GM19351 (cell line): ENCODE measurements at regions not wholly inside any gene's neighbourhood (a gene's known extent, or its start where the extent isn't known, plus 50 kb on each side); places are given as distances from the start of the nearest gene placed in this dataset.

Experiments
- ATAC-seq: cut with Tn5 transposase; IDR thresholded peaks from one replicate; pipeline ENCODE4 v1.9.1; 2021; ENCODE audit warnings: mild to moderate bottlenecking, moderate library complexity; ENCODE audit not compliant: unreplicated experiment

DNA sequence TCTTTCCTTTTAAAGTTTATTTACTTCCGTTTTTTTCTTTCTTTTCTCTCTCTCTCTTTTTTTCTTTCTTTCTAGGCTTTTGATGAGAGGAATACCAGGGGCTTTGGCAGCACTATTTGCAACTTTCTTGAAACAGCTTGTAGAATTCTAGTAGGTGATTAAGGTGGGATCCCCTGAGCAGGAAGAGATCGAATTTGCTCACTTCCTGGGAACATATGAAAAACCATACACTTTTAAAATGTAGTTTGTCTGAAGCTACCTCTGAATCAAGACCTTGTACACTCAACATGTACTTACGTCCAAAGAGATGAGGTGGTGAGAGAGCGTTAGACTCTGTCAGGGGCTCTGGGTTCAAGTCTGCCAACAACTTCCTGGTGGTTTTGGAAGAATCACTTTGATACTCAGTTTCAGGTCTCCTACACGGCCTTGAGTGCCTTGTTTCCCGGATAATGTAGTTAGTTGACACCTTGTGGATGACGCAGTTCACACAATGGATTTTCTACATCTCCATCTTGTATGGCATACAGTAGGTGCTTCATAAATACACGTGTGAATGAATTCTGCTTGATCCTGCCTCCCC is 229.1 kb downstream of the MYCN start:
- ATAC-seq, result no peak

DNA sequence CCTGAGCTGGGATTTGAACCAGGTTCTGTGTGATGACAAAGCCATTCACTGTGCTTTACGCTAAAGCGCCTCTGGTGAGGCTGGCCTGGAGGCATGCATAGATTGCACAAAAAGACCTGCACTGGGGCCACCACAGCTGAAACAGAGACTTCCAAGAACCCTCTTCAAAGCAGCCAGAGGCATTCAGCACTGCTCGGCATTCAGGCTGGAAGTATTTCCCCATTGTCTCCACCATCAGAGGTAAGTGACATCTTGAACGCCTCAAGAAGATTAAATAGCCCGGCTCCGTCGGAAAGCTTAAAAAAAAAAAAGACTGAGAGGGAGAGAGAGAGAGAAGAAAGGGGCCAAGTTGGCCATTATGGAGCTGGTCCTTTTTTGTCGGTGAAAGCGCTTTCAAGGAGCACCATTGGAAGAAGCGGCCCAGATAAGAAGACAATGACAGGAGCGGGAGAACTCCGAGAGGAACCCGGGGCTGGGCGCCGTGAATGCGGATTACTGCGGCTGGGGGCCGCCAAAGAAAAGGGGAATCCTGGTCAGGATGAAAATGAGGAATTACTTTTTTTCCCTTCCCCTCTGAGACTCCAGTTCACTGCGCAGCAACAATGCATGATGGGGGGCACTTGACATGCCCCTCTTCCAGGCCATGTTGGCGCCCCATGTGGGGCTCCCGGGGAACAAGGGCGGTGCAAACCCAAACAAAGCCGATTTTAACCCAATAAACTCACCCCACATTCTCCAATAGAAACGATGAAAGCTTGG is 228.3 kb downstream of the MYCN start:
- ATAC-seq, result no peak

DNA sequence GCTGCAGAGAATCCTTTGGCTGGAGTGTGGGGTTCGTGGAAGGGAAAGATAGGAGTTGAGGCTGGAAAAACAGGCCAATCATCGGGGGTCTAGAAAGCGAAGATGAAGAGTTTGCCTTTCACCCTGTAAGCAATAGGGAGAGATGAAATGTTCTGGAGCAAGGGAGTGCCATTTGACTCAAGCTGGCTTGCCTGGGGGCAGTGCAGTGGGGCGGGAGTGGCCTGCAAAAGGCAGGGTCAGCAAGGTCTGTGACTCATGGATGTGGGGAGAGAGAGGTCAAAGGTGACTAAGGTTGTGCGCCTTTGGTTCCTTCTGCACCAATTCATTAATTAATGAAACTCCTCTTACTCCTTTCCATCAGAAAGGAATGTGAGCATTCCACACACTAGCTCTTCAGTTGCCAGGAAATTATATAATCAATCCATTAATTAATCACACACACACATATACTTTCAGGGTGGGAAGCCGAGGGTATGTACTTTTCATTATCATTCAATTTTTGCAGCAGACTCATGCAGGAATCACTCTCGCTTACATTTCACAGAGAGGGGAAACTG is 227.6 kb downstream of the MYCN start:
- ATAC-seq, result no peak

DNA sequence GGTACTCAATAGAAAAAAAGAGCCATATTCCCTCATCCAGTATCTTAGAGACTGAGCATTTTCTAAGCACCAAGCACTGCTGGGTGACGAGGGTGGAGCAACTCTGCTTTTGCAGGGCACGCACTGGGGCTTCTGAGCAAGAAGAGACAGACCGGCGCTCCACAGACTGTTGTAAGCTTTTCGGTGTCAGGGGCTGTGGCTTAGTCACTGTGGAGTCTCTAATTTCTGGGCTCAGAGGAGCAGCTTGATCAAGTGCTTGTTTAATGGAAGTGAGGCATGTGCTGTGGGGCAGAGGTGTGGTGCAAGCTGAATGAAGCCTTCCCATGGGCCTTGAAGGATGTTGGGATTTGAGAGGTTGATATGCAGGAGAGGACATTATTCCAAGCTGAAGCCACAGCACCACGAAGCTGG is 227.1 kb downstream of the MYCN start:
- no peak for ATAC-seq

DNA sequence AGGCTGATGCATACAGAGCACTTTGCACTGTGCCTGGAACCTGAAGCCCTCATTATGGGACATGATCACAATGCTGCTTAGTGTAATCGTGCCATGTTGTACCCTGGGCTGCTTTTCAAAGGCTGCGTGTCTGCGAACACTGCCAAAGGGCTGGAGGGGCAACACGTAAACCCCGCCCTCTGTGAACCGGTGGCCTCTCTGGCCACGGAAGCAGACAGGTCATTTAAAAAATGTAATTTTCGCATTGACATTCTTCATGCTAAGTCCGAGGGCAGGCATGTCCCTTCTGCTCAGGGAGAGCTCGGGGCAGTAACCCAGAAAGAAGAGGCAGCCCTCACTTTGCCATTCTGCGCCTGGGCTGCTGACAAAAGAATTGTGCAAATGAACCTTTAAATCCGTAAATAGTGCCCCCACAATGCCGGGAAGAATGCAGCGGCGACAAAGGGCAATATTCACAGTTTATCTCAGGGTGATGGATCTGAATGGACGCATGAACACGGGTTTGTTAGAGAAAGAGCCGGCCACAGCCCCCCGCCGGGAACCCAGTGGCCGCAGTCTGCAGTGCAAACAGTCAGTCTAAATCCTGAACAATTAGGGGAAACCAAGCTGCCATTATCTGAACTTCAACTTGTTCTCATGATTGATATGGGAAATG is 226.1 kb downstream of the MYCN start:
- no peak for ATAC-seq

DNA sequence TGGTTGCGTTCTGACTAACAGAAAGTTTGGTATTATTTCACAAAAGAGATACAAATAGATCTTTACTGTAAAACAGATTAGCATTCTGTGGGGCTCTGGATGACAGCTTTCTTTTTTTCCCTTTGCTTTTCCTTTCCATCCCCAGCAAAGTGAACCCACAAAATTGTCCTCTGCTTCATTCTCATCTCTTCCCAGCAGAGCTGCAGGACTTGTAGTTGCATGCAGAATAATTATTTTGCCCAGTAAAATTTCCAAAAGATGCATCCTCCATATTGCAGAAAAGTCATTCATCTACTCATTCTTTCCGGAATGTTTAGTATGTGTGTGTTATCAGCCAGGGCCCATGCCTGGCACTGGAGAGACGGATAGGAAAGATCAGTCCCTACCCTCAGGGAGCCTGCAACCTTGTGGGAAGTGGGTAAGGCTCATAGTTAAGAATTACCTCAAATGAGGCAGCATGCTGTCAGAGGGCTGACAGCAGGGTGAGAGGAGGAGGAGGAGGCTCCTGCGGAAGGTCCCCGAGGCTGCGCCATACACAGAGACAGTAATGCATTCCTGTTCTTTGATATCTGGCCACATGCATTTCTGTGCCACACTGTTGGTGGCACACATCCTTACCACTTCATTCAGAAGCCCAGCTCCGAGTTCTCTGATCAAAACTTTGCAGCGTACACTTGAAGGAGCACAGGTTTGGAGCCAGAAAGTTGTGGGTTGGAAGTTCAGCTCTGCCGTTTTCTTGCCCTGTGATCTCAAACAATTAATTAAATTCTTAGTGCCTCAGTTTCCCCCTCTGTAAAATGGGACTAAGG is 225.4 kb downstream of the MYCN start:
- no peak for ATAC-seq

DNA sequence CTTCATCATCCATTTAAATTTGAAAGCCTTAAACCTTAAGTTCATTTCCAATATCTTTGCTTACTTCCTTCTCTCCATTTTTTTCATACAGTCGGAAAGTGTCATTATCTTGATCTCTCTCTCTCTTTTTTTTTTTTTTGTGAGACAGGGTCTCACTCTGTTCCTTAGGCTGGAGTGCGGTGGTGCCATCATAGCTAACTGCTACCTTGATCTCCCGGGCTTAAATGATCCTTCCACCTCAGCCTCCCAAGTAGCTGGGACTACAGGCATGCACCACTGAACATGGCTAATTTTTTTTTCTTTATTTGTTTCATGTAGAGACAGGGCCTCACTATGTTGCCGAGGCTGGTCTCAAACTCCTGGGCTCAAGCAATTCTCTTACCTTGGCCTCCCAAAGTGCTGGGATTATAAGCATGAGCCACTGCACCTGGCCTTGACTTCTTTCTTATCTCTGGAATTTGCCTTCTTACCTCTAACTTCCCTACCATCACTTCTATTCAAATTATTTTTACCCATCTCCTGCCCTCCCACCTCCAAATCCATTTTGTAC is 222.2 kb downstream of the MYCN start:
- ATAC-seq, result no peak

DNA sequence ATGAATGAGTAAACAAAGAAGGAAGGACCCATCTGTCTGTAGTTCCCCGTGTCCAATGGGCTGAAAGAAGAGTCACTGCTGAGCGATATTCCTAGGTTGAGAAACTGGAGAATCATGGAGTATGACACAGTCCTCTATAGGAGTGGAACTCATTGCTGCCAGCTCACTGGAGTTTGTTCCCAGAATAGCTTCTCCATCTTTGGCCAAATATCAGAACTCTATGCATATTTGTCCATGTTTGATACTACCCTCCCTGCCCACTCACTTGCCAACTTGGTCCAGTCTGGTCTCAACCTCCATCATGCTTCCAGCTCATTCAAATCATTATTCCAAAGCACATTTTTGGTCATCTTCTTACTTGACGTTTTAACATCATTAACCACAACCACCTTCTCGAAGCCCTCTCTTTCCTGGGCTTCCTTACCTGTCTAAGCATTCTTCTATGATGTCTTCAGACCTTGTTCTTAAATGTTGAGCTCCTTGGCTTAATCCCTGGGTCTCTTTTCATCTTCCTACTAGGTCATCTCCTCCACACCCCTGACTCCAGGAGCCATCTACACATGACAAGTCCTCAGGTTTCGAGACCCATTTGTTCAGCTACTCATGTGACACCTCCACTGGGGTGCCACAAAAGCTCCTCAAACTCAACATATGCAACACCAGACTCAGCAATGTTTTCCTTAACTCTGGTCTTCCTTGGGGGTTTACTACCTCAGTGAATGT is 221.6 kb downstream of the MYCN start:
- no peak for ATAC-seq

DNA sequence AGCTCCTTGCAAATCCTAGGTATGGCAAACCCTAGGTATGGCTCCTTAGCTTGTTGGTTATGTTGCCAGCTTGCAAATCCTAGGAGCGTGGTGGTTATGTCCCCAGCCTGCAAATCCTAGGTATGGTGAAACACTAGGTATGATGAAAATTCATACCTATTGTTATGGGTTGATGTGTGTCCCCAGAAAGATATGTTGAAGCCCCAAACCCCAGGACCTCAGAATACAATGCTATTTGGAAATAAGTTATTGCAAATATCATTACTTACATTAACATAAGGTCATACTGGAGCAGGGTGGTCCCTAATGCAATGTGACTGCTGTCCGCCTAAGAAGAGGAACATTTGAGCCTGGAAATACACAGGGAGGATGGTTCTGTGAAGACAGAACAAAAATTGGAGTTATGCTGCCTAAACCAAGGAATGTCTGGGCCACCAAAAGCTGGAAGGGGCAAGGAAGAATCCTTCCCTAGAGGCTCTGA is 220.8 kb downstream of the MYCN start:
- no peak for ATAC-seq

DNA sequence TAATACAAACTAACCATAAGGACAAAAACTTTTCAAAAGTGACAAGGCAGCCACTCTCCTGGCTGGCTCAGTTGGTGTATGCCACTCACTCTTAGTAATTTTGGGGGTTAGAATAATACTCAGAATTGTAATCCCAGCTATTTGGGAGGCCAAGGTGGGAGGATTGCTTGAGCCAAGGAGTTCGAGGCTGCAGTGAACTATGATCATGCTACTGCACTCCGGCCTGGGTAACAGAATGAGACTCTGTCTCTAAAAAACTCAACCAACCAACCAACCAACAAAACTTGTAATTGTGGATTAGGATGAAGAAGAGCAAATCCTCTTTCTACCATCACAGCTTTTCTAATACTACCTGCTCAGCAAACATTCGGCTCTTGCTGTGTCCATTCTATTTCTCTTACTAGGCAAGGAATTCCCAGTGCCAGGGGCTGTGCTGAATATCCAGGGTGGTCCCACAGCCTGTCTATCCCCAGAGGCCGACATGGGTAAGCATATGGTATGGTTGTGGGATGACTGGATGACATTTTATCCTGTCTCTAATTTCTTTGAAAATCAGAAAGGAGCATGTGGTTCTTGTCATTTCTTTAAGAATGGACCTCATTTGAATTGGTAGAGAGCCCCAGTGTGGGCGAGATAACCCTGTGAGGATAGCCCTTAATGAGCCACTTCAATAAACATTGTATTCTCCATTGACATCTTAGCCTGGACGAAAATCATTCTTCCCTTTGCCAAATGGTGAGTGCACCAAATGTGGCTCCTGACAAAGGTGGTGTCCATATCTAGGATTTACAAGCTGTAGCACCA is 220.1 kb downstream of the MYCN start:
- ATAC-seq, result no peak

DNA sequence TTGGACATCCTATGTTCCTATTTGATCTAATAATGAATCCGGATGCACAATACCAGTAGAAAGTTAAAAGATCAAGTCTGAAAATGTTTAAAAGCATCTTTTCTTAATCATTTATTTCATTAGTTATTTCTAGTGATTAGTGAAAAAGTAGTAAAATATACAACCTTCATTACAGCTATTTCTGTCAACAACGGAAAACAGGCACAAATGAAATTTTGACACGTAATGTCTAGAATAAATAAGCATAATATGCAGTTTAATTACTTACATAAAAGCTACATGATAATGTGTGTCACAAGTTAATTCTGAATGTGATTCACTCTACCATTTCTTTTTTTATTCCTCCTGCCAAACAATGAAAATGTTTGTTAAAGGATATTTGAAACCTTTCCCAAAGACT is 216.1 kb downstream of the MYCN start:
- no peak for ATAC-seq

DNA sequence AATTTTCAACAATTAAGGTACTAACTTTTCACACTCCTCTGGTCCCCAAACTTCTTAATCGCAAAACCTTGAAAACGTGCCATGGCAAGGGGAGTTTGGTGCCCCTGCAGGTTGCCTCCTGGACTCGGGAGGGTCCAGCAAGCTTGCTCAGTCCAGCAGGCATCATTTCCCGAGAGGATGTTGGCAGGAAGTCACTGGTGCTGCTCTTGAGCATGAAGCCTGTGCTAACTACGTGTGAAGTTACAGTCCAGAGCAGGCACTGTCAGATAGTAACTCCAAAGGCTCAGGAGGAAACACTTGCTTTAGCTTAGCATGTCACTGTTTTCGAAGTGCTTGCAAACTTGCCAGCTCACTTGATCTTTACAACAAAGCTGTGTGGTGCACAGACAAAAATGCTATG is 215.4 kb downstream of the MYCN start:
- ATAC-seq, result no peak

DNA sequence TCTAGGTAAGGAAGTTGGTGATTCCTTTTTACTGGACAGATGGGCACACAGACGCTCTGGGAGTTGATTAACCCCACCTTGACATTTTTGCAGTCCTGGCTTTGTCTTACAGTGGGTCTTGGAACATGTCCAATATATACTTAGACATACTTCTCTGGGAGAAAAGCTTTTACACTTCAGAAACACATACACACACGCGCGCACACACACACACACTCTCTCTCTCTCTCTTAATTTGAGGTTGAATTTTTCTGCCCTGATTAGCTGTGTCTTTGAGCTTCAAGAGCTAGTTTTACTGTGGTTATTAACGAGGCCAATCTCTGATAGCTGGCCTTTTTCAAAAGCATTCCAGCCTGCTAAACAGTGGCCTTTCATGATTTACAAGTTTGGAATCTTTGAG is 215.0 kb downstream of the MYCN start:
- ATAC-seq, result no peak

DNA sequence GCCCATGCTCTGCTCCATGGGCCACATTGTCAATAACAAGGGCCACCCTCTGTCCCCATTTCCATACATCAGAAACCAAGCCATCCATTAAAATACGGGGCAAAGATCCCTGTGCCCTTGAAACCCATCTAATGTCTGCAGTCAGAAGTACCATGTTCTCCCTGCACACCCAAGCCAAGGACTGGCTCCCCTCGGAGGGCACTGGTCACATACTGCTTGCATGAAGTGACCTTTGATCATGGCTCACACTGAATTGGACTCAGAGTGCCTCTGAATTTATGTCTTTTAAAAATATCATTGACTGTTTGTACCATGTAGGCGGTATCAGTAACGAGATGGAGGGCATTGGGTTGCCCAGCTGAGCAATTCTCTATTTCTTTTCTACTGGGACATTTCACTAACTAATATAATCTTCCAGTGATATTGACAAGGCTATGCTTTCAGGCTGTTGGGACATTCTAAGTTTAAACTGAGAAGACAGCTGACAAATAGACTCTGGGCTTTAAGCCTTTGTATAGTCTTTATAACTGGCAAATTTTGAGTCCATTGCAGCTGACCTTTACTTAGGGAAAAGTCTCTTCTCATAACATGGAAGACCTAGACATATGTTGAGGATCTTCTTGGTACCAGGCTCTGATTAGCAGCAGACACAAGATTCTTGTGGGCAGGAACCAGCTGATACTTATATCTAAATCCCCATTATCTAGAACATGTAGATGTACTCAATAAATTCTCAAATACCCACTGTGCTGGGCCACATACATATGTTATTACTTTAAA is 214.3 kb downstream of the MYCN start:
- ATAC-seq, result no peak

DNA sequence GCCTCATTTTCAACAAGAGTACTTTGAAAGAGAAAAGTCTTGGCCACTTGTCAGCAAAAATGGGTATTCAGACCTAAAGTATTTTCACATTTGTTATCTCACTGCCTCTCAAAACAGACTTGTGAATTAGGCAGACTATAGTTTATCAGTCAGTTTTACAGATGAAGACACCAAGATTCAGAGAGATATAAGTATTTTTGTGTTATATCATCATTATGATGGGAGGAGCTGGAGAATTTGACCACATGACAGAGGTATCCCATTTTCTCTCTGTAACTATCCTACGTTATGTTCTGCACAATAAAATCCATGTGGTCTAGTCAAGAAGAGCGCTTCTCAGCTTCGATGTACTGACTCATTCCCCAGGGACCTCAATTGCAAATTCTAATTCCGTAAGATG is 213.7 kb downstream of the MYCN start:
- no peak for ATAC-seq

DNA sequence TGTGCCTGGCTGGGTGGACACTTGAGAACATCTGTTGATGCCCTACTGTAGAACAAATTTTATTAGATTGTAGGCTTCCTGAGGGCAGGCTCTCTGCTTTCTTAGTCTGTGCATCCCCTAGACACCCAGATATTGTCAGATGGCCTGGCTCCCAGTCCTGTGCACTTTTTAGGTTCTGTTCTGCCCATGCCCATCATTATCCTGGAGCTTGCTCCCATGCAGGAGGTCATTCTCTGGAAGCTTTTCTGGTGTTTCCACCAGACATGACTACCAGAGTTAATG is 213.3 kb downstream of the MYCN start:
- no peak for ATAC-seq

DNA sequence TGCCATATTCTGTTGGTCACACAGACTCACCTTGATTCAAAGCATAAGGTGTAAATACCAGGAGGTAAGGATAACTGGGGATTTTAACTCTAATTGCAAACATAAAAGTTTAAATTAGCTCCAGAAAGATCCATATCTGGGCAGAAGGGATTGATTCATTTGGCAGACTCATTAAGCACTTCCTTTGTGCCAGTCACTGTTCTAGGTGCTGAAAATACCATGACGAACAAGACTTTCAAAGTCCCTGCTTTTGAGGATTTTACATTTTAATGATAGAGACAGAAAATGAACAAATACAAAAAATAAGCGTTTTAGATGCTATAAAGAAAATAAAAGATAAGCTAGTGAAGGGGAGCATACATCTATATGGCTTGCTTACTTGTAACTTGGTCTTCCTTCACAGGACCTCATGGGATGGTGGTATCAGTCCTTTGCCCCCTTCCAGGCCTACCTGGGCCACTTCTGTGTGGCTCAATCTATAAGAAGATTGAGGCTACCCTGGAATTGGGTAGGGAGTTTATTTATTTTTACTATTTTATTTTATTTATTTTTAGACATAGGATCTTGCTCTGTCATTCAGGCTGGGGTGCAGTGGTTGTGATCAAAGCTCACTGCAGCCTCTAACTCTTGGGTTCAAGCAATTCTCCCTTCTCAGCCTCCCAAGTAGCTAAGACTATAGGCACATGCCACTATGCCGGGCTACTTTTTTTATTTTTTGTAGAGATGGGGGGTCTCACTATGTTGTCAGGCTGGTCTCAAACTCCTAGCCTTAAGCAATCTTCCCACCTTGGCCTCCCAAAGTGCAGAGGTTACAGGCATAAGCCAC is 212.8 kb downstream of the MYCN start:
- ATAC-seq, result no peak
